ENCODE measurements at regions not wholly inside any gene's neighbourhood (a gene's known extent, or its start where the extent isn't known, plus 50 kb on each side); places are given as distances from the start of the nearest gene placed in this dataset.

- no peak overlapping the region for H3K4me3 ChIP-seq (ENCODE audit: low read depth, low read length)
- TF ChIP-seq, protein P1, sequence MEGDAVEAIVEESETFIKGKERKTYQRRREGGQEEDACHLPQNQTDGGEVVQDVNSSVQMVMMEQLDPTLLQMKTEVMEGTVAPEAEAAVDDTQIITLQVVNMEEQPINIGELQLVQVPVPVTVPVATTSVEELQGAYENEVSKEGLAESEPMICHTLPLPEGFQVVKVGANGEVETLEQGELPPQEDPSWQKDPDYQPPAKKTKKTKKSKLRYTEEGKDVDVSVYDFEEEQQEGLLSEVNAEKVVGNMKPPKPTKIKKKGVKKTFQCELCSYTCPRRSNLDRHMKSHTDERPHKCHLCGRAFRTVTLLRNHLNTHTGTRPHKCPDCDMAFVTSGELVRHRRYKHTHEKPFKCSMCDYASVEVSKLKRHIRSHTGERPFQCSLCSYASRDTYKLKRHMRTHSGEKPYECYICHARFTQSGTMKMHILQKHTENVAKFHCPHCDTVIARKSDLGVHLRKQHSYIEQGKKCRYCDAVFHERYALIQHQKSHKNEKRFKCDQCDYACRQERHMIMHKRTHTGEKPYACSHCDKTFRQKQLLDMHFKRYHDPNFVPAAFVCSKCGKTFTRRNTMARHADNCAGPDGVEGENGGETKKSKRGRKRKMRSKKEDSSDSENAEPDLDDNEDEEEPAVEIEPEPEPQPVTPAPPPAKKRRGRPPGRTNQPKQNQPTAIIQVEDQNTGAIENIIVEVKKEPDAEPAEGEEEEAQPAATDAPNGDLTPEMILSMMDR (IDR thresholded peaks at IDR 0.05; ENCODE audit: insufficient read depth, low read length): no peak
- no peak for DNase-seq (ENCODE audit: low read depth)
Measured at GRCh38 chr13:85700906-85701305, 98.3 kb downstream of the SLITRK6 start.

DNA sequence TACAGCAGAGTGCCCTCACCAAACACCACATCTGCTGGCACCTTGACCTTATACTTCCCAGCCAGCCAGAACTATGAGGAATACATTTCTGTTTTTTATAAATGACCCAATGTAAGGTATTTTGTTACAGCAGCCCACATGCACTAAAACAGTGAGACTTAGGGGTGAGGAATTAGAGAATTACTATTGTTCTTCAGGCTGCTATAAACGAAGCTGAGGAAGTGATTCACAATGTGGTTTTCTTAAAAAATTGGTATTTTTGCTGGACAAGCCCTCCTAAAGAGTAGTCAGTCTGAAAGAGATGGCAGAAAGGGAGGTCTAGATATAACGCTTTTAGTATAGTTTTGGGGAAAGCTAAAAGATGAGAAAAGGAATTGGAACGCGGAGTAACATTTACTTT is 101.0 kb downstream of the SLITRK6 start:
- H3K4me3 ChIP-seq (ENCODE audit: low read depth, low read length): no peak overlapping the region
- TF ChIP-seq, protein P1 (IDR thresholded peaks at IDR 0.05; ENCODE audit: insufficient read depth, low read length): no peak
- no peak for DNase-seq (ENCODE audit: low read depth)

GRCh38 chr13:85694992-85695391 is 104.2 kb downstream of the SLITRK6 start:
- no peak overlapping the region for H3K4me3 ChIP-seq (ENCODE audit: low read depth, low read length)
- TF ChIP-seq, protein P1 (IDR thresholded peaks at IDR 0.05; ENCODE audit: insufficient read depth, low read length): no peak
- no peak for DNase-seq (ENCODE audit: low read depth)

DNA sequence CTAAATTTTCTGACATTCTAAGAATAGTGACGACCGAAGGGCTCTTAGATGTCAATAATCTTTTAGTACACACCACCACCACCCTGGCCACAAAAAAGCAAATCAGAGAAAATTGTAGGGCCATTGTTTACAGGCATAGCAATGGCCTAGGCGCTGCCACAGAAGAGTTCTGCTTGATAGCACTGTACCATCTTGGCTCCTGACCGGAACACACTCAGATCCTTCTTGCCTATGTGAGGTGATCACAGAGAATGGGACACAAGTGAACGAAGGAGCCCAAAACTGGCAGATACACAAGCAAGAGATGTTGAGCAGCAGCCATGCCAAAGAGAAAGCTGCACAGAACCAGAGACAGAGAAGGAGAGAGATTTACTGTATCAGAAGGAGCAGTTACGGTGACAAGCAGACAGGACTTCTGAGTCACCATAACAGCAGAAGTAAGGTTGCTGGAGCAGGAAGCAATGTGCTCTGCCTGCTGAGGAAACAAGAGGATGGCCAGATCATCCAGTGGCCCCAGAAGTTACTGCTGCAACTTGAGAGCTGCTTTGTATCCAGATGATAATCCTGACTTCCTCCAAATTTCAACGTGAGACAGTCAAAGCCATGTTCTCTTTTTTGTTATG is 105.2 kb downstream of the SLITRK6 start:
- H3K4me3 ChIP-seq (ENCODE audit: low read depth, low read length): no peak overlapping the region
- TF ChIP-seq, protein P1 (IDR thresholded peaks at IDR 0.05; ENCODE audit: insufficient read depth, low read length): no peak
- DNase-seq (ENCODE audit: low read depth): no peak

GRCh38 chr13:85690368-85690767 is 108.9 kb downstream of the SLITRK6 start:
- DNase-seq (ENCODE audit: low read depth): no peak

GRCh38 chr13:85685436-85685835 is 113.8 kb downstream of the SLITRK6 start:
- DNase-seq (ENCODE audit: low read depth): no peak
- TF ChIP-seq, protein P1 (IDR thresholded peaks at IDR 0.05; ENCODE audit: insufficient read depth, low read length): no peak
- no peak overlapping the region for H3K4me3 ChIP-seq (ENCODE audit: low read depth, low read length)

More at GRCh38 chr13:85690368-85690767, 108.9 kb downstream of the SLITRK6 start:
- TF ChIP-seq, protein P1 (IDR thresholded peaks at IDR 0.05; ENCODE audit: insufficient read depth, low read length): no peak
- H3K4me3 ChIP-seq (ENCODE audit: low read depth, low read length): no peak overlapping the region

All from fibroblast of the aortic adventitia (primary cell).